Memory B cell (primary cell): ENCODE measurements at regions not wholly inside any gene's neighbourhood (a gene's known extent, or its start where the extent isn't known, plus 50 kb on each side); places are given as distances from the start of the nearest gene placed in this dataset.
"Not testable (repeated sequence)": the region's sequence is repeated elsewhere in the genome, so short reads cannot be mapped to it uniquely, and the experiment has no call there.

Experiments
- ATAC-seq: fragments of 150-1000 bp; cut with Tn5 transposase; 2 replicates; pipeline ENCODE4 v1.10.0; 2021; ENCODE audit warnings: low read depth, mild to moderate bottlenecking, moderate library complexity
- DNase-seq, 2 donors: peaks; one replicate each; pipeline ENCODE4 v3.0.0; 2022; ENCODE audit warnings: low spot score in 2 of 2
- H3K27ac Mint-ChIP-seq: one replicate; pipeline ENCODE4 v1.8.0; 2022; ENCODE audit warnings: mild to moderate bottlenecking, moderate library complexity, mixed read lengths
- H3K27me3 Mint-ChIP-seq: one replicate; pipeline ENCODE4 v1.8.0; 2022; ENCODE audit warnings: mixed read lengths
- H3K36me3 Mint-ChIP-seq: one replicate; pipeline ENCODE4 v1.8.0; 2022; ENCODE audit warnings: mild to moderate bottlenecking, mixed read lengths
- H3K4me1 Mint-ChIP-seq: one replicate; pipeline ENCODE4 v1.8.0; 2022; ENCODE audit warnings: mixed read lengths
- H3K4me3 Mint-ChIP-seq: one replicate; pipeline ENCODE4 v1.8.0; 2022; ENCODE audit warnings: mild to moderate bottlenecking, moderate library complexity, mixed read lengths
- H3K9me3 Mint-ChIP-seq: one replicate; pipeline ENCODE4 v1.8.0; 2022; ENCODE audit warnings: mixed read lengths

DNA sequence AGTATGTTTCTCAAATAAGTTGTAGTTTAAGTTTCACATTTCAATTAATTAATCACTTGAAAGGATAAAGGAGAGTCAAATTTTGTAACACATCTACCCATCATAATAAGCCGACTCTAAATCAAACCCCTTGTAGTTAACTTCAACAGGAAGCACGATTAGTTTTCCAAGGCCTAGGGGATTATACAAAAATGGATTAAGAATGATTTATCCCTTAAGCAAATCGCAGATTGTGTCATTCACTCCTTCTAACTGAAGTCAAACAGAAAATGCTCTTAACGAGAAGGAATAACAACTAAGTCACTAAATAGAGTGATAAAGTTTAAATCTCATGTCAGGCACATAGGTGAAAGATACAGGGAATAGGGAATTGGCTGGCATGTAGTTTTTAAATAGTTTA lies 792.8 kb downstream of the ZPLD1 start:
- H3K4me3 Mint-ChIP-seq, result no peak overlapping the region
- no peaks in the 10 kb centered on the region for H3K9me3 Mint-ChIP-seq
- H3K27ac Mint-ChIP-seq, result no peak overlapping the region
- no peaks in the 10 kb centered on the region for H3K27me3 Mint-ChIP-seq
- no peaks in the 10 kb centered on the region for H3K4me1 Mint-ChIP-seq
- no peak for DNase-seq
- H3K36me3 Mint-ChIP-seq, result no peaks in the 10 kb centered on the region
- no peak for ATAC-seq

DNA sequence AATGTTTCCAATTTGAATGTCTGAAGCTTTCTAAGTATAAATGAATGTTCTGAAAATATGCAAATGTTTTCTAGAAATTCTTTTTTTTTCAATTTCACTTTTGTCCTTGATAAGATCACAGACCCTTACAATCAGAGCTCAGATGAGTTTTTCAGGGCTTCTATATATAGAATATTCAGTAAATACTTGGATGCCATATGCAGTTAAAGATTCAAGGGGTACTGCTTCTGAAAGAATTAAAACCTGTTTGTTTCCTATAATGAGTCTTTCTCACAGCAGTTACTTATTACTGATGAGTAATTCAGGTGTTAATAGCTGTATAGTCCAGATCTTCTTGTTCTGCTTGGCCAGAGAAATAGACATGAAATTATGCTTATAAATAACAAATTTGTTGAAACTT lies 812.6 kb downstream of the ZPLD1 start:
- DNase-seq (no peak), ATAC-seq (no peak)
- Mint-ChIP-seq H3K27me3 (no peaks in the 10 kb centered on the region), H3K4me3 (no peak overlapping the region), H3K4me1 (no peaks in the 10 kb centered on the region), H3K36me3 (no peaks in the 10 kb centered on the region), H3K9me3 (no peaks in the 10 kb centered on the region), H3K27ac (no peak overlapping the region)

DNA sequence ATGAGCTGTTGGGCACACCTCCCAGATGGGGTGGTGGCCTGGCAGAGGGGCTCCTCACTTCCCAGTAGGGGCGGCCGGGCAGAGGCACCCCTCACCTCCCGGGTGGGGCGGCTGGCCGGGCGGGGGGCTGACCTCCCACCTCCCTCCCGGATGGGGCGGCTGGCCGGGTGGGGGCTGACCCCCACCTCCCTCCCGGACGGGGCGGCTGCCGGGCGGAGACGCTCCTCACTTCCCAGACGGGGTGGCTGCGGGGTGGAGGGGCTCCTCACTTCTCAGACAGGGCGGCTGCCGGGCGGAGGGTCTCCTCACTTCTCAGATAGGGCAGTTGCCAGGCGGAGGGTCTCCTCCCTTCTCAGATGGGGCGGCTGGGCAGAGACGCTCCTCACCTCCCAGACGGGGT lies 820.0 kb downstream of the ZPLD1 start:
- not testable (repeated sequence) for ATAC-seq, H3K4me3 Mint-ChIP-seq, H3K36me3 Mint-ChIP-seq, DNase-seq, H3K9me3 Mint-ChIP-seq, H3K4me1 Mint-ChIP-seq, H3K27ac Mint-ChIP-seq, H3K27me3 Mint-ChIP-seq

DNA sequence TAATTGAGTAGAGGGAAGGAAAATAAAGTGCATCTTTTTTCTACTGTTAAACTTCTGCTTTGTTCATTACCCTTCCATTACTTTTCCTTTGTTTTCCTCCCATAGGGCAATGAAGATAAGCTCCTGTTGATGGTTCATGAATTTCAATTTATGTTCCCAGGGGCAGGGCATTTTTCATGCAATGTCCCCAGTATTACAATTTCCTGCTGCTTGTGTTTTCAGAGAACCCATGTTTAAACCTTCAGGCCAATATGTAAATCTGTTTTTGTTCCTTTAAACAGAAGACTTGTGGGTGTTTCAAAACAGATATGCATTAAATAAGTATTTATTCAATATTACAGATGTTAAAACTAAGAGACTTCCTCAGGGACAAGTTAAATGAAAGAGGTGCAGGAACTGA lies 834.5 kb downstream of the ZPLD1 start:
- DNase-seq (no peak), ATAC-seq (no peak)
- Mint-ChIP-seq H3K4me1 (no peaks in the 10 kb centered on the region), H3K27me3 (no peaks in the 10 kb centered on the region), H3K9me3 (peaks cover 9% of the 10 kb centered on the region), H3K27ac (no peak overlapping the region), H3K36me3 (peaks cover 2% of the 10 kb centered on the region), H3K4me3 (no peak overlapping the region)

DNA sequence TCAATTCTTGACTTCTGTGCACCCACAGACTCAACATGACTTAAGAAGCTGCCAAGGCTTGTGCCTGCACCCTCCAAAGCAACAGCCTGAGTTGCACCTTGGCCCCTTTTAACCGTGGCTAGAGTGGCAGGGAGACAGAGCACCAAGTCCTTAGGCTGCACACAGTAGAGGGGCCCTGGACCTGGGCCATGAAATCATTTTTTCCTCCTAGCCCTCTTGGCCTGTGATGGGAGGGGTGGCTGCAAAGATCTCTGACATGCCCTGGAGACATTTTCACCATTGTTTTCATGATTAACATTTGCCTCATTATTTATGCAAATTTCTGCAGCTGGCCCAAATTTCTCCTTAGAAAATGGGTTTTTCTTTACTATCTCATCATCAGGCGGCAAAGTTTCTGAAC lies 836.8 kb downstream of the ZPLD1 start:
- no peak for DNase-seq
- Mint-ChIP-seq H3K4me3 (no peak overlapping the region), H3K9me3 (peaks cover 12% of the 10 kb centered on the region), H3K27ac (no peak overlapping the region), H3K4me1 (no peaks in the 10 kb centered on the region), H3K36me3 (peaks cover 2% of the 10 kb centered on the region), H3K27me3 (no peaks in the 10 kb centered on the region)
- ATAC-seq, result no peak

DNA sequence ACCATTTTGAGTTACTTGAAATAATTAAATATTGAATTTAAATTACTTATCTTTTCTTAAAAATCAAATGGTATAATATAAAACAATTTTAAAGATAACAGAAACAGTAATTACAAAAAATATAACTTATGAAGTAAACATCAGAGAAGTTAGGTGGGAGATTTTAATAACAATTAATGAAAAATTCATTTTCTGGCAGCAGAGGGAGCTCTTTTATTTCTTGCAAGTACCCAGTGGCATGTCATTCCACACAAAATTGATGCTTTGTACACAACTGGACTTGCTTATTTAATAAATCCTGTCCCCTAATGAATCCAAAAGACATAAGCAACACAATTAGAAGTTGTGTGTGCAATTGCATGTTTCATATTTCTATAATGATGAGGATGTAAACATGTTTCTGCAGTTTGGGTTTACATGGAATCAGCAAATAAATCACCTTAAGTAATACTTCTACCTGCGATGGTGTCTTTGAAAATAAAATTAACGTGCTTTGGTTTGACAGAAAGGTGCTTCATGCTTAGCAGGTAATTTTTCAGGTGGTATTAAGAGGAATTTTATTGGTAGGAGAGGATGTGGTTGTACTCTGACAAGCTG lies 861.3 kb downstream of the ZPLD1 start:
- Mint-ChIP-seq H3K27me3 (no peaks in the 10 kb centered on the region), H3K27ac (no peak overlapping the region), H3K4me1 (no peaks in the 10 kb centered on the region), H3K9me3 (no peaks in the 10 kb centered on the region), H3K36me3 (no peaks in the 10 kb centered on the region), H3K4me3 (no peak overlapping the region)
- ATAC-seq (no peak), DNase-seq (no peak)

DNA sequence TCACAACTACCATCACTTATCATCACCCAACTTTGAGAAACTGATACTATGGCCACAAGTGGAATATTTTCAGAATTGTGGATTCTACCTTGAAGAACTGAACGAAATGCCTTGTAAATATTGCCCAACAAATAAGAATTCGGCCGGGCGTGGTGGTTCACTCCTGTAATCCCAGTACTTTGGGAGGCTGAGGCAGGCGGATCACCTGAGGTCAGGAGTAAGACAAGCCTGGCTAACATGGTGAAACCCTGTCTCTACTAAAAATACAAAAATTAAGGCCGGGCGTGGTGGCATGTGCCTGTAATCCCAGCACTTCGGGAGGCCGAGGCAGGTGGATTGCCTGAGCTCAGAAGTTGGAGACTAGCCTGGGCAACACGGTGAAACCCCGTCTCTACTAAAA lies 862.7 kb downstream of the ZPLD1 start:
- not testable (repeated sequence) for H3K36me3 Mint-ChIP-seq, H3K27ac Mint-ChIP-seq, H3K4me1 Mint-ChIP-seq, DNase-seq, H3K27me3 Mint-ChIP-seq, H3K9me3 Mint-ChIP-seq, ATAC-seq, H3K4me3 Mint-ChIP-seq

DNA sequence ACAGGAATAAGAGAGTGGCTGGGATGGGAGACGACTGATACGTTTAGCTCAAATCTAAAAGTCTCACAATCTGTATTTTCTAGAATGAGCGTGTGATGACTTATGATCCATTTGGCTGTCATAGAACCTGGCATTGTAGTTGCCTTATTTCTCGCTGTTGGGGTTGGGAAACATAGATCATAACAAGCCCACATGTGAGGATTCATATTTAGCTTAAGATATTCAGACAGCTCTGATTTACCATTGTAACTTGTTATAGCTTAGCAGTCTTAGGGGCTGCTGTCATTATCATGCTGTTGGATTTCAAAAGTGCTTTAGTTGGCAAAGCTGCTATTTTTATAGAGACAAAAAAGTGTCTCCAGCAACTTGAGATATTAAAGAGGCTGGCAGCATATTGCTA lies 871.3 kb downstream of the ZPLD1 start:
- Mint-ChIP-seq H3K36me3 (no peaks in the 10 kb centered on the region), H3K27ac (no peak overlapping the region), H3K27me3 (no peaks in the 10 kb centered on the region), H3K4me3 (no peak overlapping the region), H3K4me1 (no peaks in the 10 kb centered on the region), H3K9me3 (no peaks in the 10 kb centered on the region)
- ATAC-seq (no peak), DNase-seq (no peak)

DNA sequence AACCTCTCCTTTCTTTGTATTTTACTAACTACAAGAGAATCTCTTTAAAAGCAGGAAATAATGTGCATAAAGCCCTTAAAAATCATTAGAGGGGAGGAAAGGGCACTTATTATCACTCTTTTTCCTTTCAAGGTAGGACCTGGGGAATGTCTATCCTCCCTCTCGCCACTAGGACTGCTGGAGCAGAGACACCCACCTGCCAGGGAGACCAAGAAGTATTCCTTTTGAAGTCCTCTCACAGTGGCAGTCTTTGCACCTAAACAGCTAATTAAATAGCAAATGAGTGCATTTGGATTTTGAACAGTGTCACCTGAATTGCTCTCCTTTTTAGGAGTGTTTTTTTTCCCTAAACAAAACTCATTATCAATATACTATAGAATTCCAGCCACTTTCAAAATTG lies 874.1 kb downstream of the ZPLD1 start:
- ATAC-seq (no peak), DNase-seq (no peak)
- no peaks in the 10 kb centered on the region for H3K27me3 Mint-ChIP-seq
- H3K4me3 Mint-ChIP-seq, result no peak overlapping the region
- no peak overlapping the region for H3K27ac Mint-ChIP-seq
- no peaks in the 10 kb centered on the region for H3K9me3 Mint-ChIP-seq
- H3K4me1 Mint-ChIP-seq, result no peaks in the 10 kb centered on the region
- H3K36me3 Mint-ChIP-seq, result no peaks in the 10 kb centered on the region

DNA sequence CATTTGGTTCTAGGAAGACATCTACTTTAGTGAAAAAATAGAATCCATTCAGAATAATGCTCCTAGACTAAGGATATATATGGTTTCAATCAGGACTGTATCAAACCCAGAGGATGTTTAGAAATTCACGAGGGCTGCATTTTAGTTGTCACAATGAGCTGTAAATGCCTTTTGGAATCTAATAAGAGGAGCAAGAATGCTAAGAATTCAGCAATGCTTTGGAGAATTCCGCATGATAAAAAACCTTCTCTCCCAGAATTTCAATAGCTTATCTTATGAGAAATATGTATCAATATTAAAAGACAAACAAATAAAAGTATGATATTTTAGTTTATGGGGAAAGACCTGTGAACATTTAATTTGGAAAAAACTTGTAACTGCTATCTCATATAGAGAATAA lies 885.1 kb downstream of the ZPLD1 start:
- H3K27me3 Mint-ChIP-seq, result no peaks in the 10 kb centered on the region
- H3K4me1 Mint-ChIP-seq, result no peaks in the 10 kb centered on the region
- no peak for ATAC-seq
- no peak overlapping the region for H3K27ac Mint-ChIP-seq
- no peak for DNase-seq
- H3K9me3 Mint-ChIP-seq, result no peaks in the 10 kb centered on the region
- no peak overlapping the region for H3K4me3 Mint-ChIP-seq
- H3K36me3 Mint-ChIP-seq, result no peaks in the 10 kb centered on the region

DNA sequence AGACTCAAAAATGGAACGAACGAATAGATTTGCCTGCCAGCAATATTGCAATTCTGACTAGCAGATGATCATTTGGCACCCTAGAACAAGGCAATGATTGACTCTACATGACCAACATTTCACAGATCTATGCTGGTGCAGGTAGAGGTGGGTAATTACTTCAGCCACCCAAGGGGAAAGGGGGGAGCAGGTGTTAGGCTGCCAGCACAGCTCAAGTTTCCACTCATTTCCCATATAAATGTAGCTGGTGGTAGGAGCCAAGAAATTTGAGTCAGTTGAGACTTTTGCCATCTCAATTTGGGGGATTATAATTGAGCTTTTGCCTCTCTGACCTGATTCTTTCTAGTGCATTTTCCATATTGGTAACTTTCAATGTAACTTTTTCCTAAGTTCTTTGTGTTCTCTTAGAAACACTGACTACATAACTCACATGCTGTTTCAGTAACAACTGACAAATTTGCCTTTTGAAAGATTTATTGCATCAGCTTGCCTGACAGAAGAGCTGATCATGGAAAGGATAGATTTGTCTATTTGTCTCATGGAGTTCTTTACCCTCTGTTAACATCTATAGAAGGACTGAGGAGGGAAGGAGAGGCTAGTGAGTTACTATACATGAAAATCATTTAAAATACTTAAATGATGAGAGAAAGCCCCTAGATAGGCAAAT lies 902.5 kb downstream of the ZPLD1 start:
- Mint-ChIP-seq H3K27me3 (no peaks in the 10 kb centered on the region), H3K9me3 (peaks cover 2% of the 10 kb centered on the region), H3K36me3 (no peaks in the 10 kb centered on the region), H3K27ac (no peak overlapping the region), H3K4me3 (no peak overlapping the region), H3K4me1 (no peaks in the 10 kb centered on the region)
- ATAC-seq (no peak), DNase-seq (no peak)

DNA sequence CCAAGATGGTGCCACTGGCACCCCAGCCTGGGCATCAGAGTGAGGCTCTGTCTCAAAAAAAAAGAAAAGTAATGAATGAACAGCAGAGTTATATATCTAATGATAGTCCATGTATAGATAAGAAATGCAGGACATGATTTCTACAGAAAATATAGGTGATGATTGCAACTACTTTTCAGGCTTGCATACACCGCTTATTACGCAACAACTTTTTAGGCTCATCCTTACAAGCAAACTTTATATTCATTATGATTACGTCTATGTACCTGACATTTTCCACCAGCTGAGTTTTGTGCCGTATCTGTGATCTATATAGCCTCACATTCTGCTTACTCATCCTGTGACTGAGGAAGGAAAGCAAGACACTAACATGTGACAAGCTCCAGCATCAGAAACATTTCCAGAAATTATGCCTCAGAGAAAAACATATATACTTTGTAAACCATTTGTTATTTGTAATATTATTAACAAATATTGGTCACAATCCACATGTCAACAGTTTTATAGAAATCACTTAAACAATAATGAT lies 906.3 kb downstream of the ZPLD1 start:
- Mint-ChIP-seq H3K4me3 (no peak overlapping the region), H3K9me3 (no peaks in the 10 kb centered on the region), H3K27me3 (peaks cover 2% of the 10 kb centered on the region), H3K27ac (no peak overlapping the region), H3K36me3 (no peaks in the 10 kb centered on the region), H3K4me1 (no peaks in the 10 kb centered on the region)
- ATAC-seq (no peak), DNase-seq (no peak)

DNA sequence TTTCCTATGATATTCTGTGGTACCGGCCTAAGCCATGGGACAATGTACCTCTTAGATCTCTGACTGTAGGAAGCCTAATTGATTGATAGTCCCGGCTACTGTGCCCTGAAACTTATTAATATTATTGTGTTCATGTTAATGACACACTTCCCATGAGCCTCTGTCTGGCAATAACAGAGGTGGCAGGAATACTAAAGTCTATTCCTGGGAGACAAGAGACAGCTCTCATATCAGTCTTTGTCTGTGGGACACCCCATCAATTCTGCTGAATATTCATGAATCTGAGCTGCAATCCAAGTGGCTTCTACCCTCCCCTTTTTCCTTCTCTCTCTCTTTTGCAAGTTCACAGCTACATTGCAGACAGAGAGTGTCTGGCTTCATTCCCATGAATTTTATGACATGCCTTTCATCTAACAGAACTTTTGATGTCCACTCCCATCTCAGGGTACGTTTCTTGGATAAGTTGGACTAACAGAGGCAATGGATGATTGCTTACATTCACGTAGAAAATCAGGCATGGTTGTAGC lies 907.5 kb downstream of the ZPLD1 start:
- H3K9me3 Mint-ChIP-seq, result no peaks in the 10 kb centered on the region
- no peaks in the 10 kb centered on the region for H3K36me3 Mint-ChIP-seq
- no peak for DNase-seq
- ATAC-seq, result no peak
- H3K27ac Mint-ChIP-seq, result no peak overlapping the region
- no peak overlapping the region for H3K4me3 Mint-ChIP-seq
- peaks cover 2% of the 10 kb centered on the region for H3K27me3 Mint-ChIP-seq
- H3K4me1 Mint-ChIP-seq, result no peaks in the 10 kb centered on the region

DNA sequence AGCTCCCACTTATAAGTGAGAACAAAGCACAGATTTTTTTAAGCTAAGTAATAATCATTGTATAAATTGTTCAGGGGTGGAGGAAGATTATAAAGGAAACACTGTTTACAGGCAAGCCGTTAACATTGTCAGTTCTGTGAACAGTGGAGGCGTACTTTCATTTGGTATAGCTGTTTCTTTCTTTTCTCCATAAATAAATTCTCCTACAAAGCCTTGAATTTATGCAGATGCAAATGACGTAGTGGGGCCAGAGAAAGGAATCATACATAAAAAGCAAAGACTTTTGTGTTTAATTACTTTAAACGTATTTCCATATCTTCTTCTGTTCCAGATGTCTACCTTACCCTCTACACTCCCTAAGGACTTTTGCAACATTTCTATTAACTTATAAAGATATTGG lies 914.9 kb downstream of the ZPLD1 start:
- no peaks in the 10 kb centered on the region for H3K4me1 Mint-ChIP-seq
- H3K4me3 Mint-ChIP-seq, result no peak overlapping the region
- no peak overlapping the region for H3K27ac Mint-ChIP-seq
- no peaks in the 10 kb centered on the region for H3K27me3 Mint-ChIP-seq
- H3K36me3 Mint-ChIP-seq, result no peaks in the 10 kb centered on the region
- DNase-seq (no peak), ATAC-seq (no peak)
- no peaks in the 10 kb centered on the region for H3K9me3 Mint-ChIP-seq

DNA sequence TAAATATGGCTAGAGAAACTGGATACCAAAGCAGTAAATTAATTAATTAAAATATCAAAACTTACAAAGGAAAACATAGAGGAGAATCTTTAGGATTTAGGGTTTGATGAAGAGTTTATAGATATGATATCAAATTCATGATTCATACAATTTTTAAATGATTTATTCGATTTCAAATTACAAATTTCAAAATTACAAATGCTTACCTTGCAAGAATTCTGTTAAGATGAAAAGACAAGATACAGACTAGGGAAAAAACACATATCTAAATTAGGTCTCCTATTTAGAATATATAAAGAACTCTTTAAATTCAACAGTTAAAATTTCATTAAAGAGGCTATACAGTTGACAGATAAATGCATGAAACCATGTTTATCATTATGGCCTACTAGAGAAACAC lies 930.7 kb downstream of the ZPLD1 start:
- no peak for ATAC-seq
- Mint-ChIP-seq H3K4me1 (no peaks in the 10 kb centered on the region), H3K36me3 (no peaks in the 10 kb centered on the region), H3K4me3 (no peak overlapping the region), H3K27me3 (no peaks in the 10 kb centered on the region), H3K9me3 (no peaks in the 10 kb centered on the region), H3K27ac (no peak overlapping the region)
- no peak for DNase-seq
